Neuronal stem cell (in vitro differentiated cells): ENCODE measurements at regions not wholly inside any gene's neighbourhood (a gene's known extent, or its start where the extent isn't known, plus 50 kb on each side); places are given as distances from the start of the nearest gene placed in this dataset.

Experiments used
- DNase-seq: peaks from one replicate; pipeline ENCODE4 v3.0.0-alpha.2; 2013; ENCODE audit warnings: low spot score
- H2AFZ ChIP-seq: one replicate; pipeline ENCODE4 v1.6.1; 2013; ENCODE audit warnings: mild to moderate bottlenecking, low read length, inconsistent platforms
- H2AK5ac ChIP-seq: 2 replicates; pipeline ENCODE4 v1.6.1; 2013; ENCODE audit warnings: low read depth, mild to moderate bottlenecking, inconsistent platforms, low read length, moderate library complexity, mixed read lengths
- H2BK120ac ChIP-seq: 2 replicates; pipeline ENCODE4 v1.6.1; 2013; ENCODE audit warnings: low read depth, mild to moderate bottlenecking, inconsistent platforms, low read length, moderate library complexity, mixed read lengths
- H2BK12ac ChIP-seq: one replicate; pipeline ENCODE4 v1.6.1; 2013; ENCODE audit warnings: low read length, inconsistent platforms
- H2BK15ac ChIP-seq: 2 replicates; pipeline ENCODE4 v1.6.1; 2013; ENCODE audit warnings: mild to moderate bottlenecking, low read length, inconsistent platforms, mixed read lengths
- H2BK5ac ChIP-seq: one replicate; pipeline ENCODE4 v1.6.1; 2013; ENCODE audit warnings: inconsistent platforms, mild to moderate bottlenecking, low read length, moderate library complexity
- H3K14ac ChIP-seq: one replicate; pipeline ENCODE4 v1.6.1; 2013; ENCODE audit warnings: low read length, inconsistent platforms
- H3K18ac ChIP-seq: 2 replicates; pipeline ENCODE4 v1.6.1; 2013; ENCODE audit warnings: low read length, inconsistent platforms
- H3K23ac ChIP-seq: 2 replicates; pipeline ENCODE4 v1.6.1; 2013; ENCODE audit warnings: low read depth, mild to moderate bottlenecking, mixed read lengths, low read length, inconsistent platforms; ENCODE audit not compliant: poor library complexity
- H3K27ac ChIP-seq: replicated peaks from 3 replicates; pipeline ENCODE4 v1.5.1; 2013; ENCODE audit warnings: low read length, inconsistent platforms
- H3K27me3 ChIP-seq, 3 experiments: 2 replicates each; pipeline ENCODE4 v1.6.1; 2013; ENCODE audit warnings: low read length in 3 of 3, mild to moderate bottlenecking in 2 of 3, inconsistent platforms in 1 of 3, low read depth in 1 of 3, mixed read lengths in 1 of 3, moderate library complexity in 1 of 3; ENCODE audit not compliant: control insufficient read depth in 3 of 3, insufficient read depth in 3 of 3
- H3K36me3 ChIP-seq, 2 donors: replicated peaks in 1 of 2; 2 replicates each; pipeline ENCODE4 v1.6.1; 2013; ENCODE audit warnings: low read length in 2 of 2; ENCODE audit not compliant: control insufficient read depth in 2 of 2, insufficient read depth in 2 of 2
- H3K4ac ChIP-seq: 2 replicates; pipeline ENCODE4 v1.6.1; 2013; ENCODE audit warnings: inconsistent platforms, mild to moderate bottlenecking, low read length, moderate library complexity
- H3K4me1 ChIP-seq, 2 donors: 1 replicate in 1 of 2; 2 replicates in 1 of 2; pipeline ENCODE4 v1.6.1; 2013; ENCODE audit warnings: low read length in 2 of 2, low read depth in 1 of 2; ENCODE audit not compliant: control insufficient read depth in 2 of 2, insufficient read depth in 1 of 2
- H3K4me2 ChIP-seq: one replicate; pipeline ENCODE4 v1.6.1; 2013; ENCODE audit warnings: mild to moderate bottlenecking, low read length, inconsistent platforms; ENCODE audit not compliant: insufficient read depth, poor library complexity, severe bottlenecking
- H3K4me3 ChIP-seq, 2 donors: 2 replicates each; pipeline ENCODE4 v1.5.1; 2013; ENCODE audit warnings: low read length in 2 of 2, mild to moderate bottlenecking in 2 of 2, inconsistent platforms in 1 of 2, moderate library complexity in 1 of 2
- H3K79me1 ChIP-seq: one replicate; pipeline ENCODE4 v1.6.1; 2013; ENCODE audit warnings: low read depth, mild to moderate bottlenecking, inconsistent platforms, low read length, moderate library complexity
- H3K9ac ChIP-seq: one replicate; pipeline ENCODE4 v1.6.1; 2013; ENCODE audit warnings: mild to moderate bottlenecking, low read depth, low read length, inconsistent platforms; ENCODE audit not compliant: poor library complexity
- H3K9me3 ChIP-seq, 2 donors: replicated peaks in 1 of 2; 2 replicates each; pipeline versions ENCODE3 to v1.6.1; 2013; ENCODE audit warnings: low read length in 2 of 2, mild to moderate bottlenecking in 2 of 2, inconsistent platforms in 1 of 2, low read depth in 1 of 2, mixed read lengths in 1 of 2, moderate library complexity in 1 of 2; ENCODE audit not compliant: control insufficient read depth in 2 of 2, insufficient read depth in 1 of 2
- H4K8ac ChIP-seq: one replicate; pipeline ENCODE4 v1.6.1; 2013; ENCODE audit warnings: low read depth, mild to moderate bottlenecking, inconsistent platforms, low read length, moderate library complexity
- H4K91ac ChIP-seq: one replicate; pipeline ENCODE4 v1.6.1; 2013; ENCODE audit warnings: low read length, low read depth, mild to moderate bottlenecking, inconsistent platforms; ENCODE audit not compliant: poor library complexity
- WGBS, 2 donors: extraction: QIAGEN DNeasy Blood & Tissue Kit; methylation state at CpG; one replicate each; pipeline ENCODE4 v1.1.7; 2013; ENCODE audit warnings: missing lambda C conversion rate in 2 of 2, mixed read lengths in 1 of 2; ENCODE audit not compliant: insufficient read length in 2 of 2, insufficient replicate concordance in 1 of 2; ENCODE audit errors: extremely low coverage in 2 of 2; 5-methylcytosine and 5-hydroxymethylcytosine counted together

GRCh38 chr1:90784186-90784847 is 67.2 kb upstream of the BARHL2 start:
- H4K8ac ChIP-seq = no peak overlapping the region
- no peak overlapping the region for H3K4ac ChIP-seq
- no peak overlapping the region for H2BK120ac ChIP-seq
- no peaks in the 10 kb centered on the region for H3K36me3 ChIP-seq
- no peak for DNase-seq
- WGBS, 2 donors = no CpG with 5 or more reads among the region's 2 CpGs
- no peak overlapping the region for H3K4me2 ChIP-seq
- no peaks in the 10 kb centered on the region for H3K79me1 ChIP-seq
- H3K14ac ChIP-seq = no peak overlapping the region
- no peak overlapping the region for H2BK15ac ChIP-seq
- H3K4me3 ChIP-seq = no peak overlapping the region
- no peaks in the 10 kb centered on the region for H3K9me3 ChIP-seq
- no peak overlapping the region for H3K27ac ChIP-seq
- no peak overlapping the region for H3K18ac ChIP-seq
- no peaks in the 10 kb centered on the region for H3K4me1 ChIP-seq
- no peak overlapping the region for H3K23ac ChIP-seq
- no peak overlapping the region for H2AFZ ChIP-seq
- no peak overlapping the region for H2AK5ac ChIP-seq
- H3K27me3 ChIP-seq = no peaks in the 10 kb centered on the region
- no peak overlapping the region for H2BK12ac ChIP-seq
- no peak overlapping the region for H4K91ac ChIP-seq
- no peak overlapping the region for H2BK5ac ChIP-seq
- H3K9ac ChIP-seq = no peak overlapping the region

- Histone ChIP-seq H3K27ac (no peak overlapping the region), H2AK5ac (no peak overlapping the region)
Measured at GRCh38 chr1:90783181-90783580, 66.1 kb upstream of the BARHL2 start.

GRCh38 chr1:90782046-90782445 is 64.9 kb upstream of the BARHL2 start:
- H3K9ac ChIP-seq = no peak overlapping the region
- H4K91ac ChIP-seq = no peak overlapping the region
- no peaks in the 10 kb centered on the region for H3K36me3 ChIP-seq
- H3K14ac ChIP-seq = no peak overlapping the region
- no peak overlapping the region for H3K27ac ChIP-seq
- no peak overlapping the region for H2BK12ac ChIP-seq
- H2BK15ac ChIP-seq = no peak overlapping the region
- H3K27me3 ChIP-seq = no peaks in the 10 kb centered on the region
- H3K4me3 ChIP-seq = no peak overlapping the region
- H3K4me2 ChIP-seq = no peak overlapping the region
- H3K18ac ChIP-seq = no peak overlapping the region
- H3K9me3 ChIP-seq = no peaks in the 10 kb centered on the region
- no peak overlapping the region for H3K23ac ChIP-seq
- no peaks in the 10 kb centered on the region for H3K79me1 ChIP-seq
- H2BK5ac ChIP-seq = no peak overlapping the region
- H3K4me1 ChIP-seq = no peaks in the 10 kb centered on the region
- H2BK120ac ChIP-seq = no peak overlapping the region
- H4K8ac ChIP-seq = no peak overlapping the region
- WGBS, 2 donors = no CpG with 5 or more reads among the region's 2 CpGs
- no peak for DNase-seq
- no peak overlapping the region for H2AFZ ChIP-seq
- no peak overlapping the region for H3K4ac ChIP-seq
- H2AK5ac ChIP-seq = no peak overlapping the region

More at GRCh38 chr1:90783181-90783580, 66.1 kb upstream of the BARHL2 start:
- Histone ChIP-seq H3K27me3 (no peaks in the 10 kb centered on the region), H3K36me3 (no peaks in the 10 kb centered on the region), H2AFZ (no peak overlapping the region), H3K4me3 (no peak overlapping the region), H3K18ac (no peak overlapping the region), H2BK12ac (no peak overlapping the region), H3K79me1 (no peaks in the 10 kb centered on the region), H3K4me2 (no peak overlapping the region), H2BK120ac (no peak overlapping the region), H3K9me3 (no peaks in the 10 kb centered on the region), H2BK5ac (no peak overlapping the region), H3K14ac (no peak overlapping the region), H4K8ac (no peak overlapping the region), H3K4me1 (no peaks in the 10 kb centered on the region), H3K4ac (no peak overlapping the region), H2BK15ac (no peak overlapping the region), H3K23ac (no peak overlapping the region), H4K91ac (no peak overlapping the region), H3K9ac (no peak overlapping the region)
- no CpG with 5 or more reads among the region's 6 CpGs for WGBS, 2 donors
- DNase-seq = no peak

- Histone ChIP-seq H3K9ac (no peak overlapping the region), H3K18ac (no peak overlapping the region), H2BK120ac (no peak overlapping the region), H2AK5ac (no peak overlapping the region), H3K79me1 (no peaks in the 10 kb centered on the region), H2BK12ac (no peak overlapping the region), H3K4ac (no peak overlapping the region), H2BK5ac (no peak overlapping the region), H2BK15ac (no peak overlapping the region), H3K4me2 (no peak overlapping the region), H3K36me3 (no peaks in the 10 kb centered on the region), H3K27me3 (no peaks in the 10 kb centered on the region), H4K91ac (no peak overlapping the region), H3K4me3 (no peak overlapping the region), H3K23ac (no peak overlapping the region), H4K8ac (no peak overlapping the region), H3K14ac (no peak overlapping the region), H3K4me1 (no peaks in the 10 kb centered on the region), H3K27ac (no peak overlapping the region), H3K9me3 (no peaks in the 10 kb centered on the region), H2AFZ (no peak overlapping the region)
- no CpG with 5 or more reads among the region's 6 CpGs for WGBS, 2 donors
- DNase-seq = no peak
Measured at GRCh38 chr1:90781534-90781933, 64.4 kb upstream of the BARHL2 start.
